HG03139 (cell line): ENCODE measurements at regions not wholly inside any gene's neighbourhood (a gene's known extent, or its start where the extent isn't known, plus 50 kb on each side); places are given as distances from the start of the nearest gene placed in this dataset.

Source experiments
- ATAC-seq: cut with Tn5 transposase; IDR thresholded peaks from one replicate; pipeline ENCODE4 v1.9.1; 2021; ENCODE audit not compliant: unreplicated experiment

DNA sequence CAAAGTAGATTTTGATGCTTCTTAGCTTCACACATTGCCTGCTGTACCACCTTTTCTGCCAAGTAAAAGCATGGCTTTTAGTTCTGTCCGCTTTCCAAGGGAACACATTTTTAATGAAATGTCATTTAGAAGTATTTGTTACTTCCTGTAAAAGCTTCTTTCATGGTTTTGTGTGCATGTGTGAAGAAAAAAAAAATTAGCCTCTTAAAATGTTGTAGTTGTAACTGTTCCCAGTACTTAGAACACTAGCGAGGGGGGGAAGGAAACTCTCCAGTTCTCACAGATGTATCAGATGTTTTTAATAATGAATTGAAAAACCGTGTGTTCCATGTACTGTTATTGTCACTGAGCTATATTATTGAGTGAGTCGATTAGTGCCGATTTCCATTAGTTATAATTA is 568.3 kb upstream of the ADGRL2 start:
- no peak for ATAC-seq

DNA sequence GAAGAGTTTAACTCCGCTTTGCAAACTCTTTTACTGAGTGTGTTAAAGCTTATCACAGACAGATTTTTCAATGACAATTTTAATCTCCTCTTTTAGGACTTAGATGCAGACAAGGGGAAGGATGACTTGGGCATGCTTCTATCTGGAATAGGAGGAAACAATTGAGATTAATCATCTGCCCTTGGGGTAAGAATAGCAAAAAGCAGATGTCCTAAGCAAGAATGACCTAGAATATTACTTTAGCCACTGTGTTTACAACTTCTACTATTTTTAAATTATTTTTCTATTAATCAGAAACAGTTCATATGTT is 569.0 kb upstream of the ADGRL2 start:
- no peak for ATAC-seq

DNA sequence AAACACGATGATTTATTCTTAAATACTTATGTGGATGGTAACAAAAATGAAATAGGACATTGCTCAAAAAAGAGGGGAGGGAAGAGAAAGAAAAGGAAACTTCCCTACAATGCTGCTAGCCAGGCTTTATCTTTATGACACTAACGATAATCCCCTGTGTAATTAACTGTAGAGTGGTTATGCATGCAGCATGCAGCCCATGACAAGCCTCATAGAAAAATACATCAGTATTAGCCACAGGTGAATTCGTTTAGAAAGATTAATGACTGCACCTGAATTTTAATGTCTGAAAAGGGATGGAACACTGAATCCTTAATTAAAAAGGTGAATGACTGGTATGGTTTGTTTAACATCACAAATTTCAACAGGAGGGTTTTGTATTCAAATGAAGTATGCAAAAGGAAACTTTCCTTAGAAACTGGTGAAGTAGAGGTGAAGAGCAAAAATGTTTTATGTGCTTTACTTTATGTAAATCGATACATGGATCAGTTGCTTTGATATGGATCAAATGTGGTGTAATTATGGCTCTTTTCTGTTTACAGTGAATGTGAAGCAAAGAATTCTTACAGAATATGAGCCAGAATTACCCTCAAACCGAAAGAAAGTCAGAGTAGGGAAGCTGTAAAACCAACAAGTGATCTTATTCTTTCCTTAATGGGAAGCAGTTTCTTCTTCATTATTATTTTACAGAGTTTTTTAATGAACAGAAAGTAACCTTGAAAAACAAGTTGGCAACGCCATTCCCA is 569.6 kb upstream of the ADGRL2 start:
- no peak for ATAC-seq

DNA sequence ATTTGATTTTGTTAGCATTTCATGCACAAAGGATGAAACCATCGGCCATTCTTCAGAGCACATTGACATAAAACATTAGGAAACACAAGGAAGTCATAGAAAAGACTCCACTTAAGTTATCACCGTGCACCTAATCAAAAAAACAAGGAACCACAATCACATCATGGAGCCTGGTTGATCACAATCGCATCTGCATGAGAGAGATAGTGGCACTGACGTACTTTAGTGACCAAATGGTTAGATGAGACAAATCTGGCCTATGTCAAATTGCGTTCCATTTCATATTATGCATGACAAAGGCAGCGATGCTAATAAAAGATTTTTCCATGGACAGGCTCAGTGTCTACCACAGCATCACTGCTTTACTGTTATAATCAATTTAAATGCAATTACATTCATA is 571.8 kb upstream of the ADGRL2 start:
- no peak for ATAC-seq

DNA sequence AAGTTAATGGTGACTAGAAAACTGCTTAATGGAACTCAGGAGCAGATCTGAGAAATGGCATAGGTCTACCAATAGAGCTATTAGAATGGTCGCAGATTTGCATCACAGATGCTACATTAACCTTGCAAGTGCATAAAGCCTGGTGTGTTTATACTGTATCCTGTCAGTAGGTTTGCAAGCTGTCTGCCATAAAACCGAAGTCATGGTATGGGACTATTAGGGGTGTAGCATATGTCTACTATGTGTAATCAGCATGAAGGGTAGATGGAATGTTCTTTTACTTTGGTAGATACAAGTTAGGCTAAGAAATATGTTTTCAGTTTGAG is 574.2 kb upstream of the ADGRL2 start:
- no peak for ATAC-seq

DNA sequence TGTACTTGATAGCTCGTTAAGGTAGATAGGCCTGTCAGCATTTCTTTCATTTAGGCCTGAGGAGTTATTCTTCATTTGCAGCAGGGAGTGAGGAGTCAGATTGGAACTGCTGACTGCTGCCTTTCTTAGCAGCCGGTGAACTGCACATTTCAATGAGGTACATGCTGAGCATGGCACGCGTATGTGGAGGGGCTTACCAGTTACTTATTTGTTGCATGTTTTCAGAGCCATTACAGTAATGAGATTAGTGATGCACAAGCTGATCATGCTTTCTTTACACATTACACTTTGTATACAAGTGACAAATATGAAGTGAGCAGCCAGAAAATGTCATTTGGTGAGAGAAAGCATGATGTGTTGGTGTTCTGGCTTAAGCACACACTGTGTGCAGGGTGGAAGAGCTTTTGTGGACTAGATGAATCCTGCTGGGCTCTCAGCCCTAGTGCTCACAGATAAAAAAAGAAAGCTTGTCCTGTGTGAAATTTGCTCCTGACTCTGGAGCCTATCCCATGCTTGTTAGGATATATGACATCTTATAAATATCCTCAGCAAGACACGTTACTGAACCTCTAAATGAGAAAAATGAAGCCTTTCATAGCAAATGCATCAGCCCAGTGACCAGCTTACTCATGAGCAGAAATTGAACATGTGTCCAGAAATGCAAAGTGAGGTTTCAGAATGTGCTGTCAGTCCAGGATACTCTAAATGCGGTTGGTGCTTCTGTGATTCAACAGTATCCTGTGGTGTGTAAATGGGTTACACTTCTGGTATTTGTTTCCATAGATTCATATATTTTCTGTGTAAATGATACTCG is 574.7 kb upstream of the ADGRL2 start:
- no peak for ATAC-seq

DNA sequence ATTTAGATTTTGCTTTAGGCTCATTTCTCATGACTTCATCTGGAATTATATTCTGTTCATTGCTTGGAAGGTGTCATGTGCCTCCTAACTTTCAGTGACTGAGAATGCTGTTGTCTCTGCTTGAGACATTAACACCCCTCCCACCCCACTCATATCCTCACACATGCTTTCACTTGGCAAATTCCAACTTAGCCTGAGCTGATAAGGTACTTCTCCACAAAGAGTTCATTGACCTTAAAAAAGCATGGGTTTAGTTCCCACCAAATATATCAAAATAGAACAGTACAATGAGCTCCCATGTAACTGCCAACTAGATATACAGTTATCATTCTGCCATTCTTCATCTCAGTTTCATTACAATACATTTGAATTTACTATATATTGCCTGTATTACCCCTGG is 576.5 kb upstream of the ADGRL2 start:
- ATAC-seq, result no peak

DNA sequence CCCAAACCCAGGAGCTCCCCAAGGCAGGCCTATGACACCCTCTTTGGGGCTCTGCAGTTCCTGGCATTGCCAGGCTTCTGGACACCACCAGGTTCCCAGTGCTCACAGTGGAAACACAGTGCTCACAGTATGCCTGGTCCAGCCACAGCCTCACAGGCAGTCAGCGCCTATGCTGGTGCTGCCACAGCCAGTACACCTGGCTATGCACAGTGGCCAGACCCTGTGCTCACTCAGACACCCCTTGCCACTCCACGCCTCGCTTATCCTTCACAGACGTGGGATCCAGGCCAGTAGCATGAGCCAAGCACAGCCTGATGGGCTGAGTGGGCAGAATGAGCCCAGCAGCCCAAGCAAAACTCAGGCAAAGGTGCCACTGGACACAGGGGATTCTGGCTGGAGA is 579.2 kb upstream of the ADGRL2 start:
- ATAC-seq, result no peak

DNA sequence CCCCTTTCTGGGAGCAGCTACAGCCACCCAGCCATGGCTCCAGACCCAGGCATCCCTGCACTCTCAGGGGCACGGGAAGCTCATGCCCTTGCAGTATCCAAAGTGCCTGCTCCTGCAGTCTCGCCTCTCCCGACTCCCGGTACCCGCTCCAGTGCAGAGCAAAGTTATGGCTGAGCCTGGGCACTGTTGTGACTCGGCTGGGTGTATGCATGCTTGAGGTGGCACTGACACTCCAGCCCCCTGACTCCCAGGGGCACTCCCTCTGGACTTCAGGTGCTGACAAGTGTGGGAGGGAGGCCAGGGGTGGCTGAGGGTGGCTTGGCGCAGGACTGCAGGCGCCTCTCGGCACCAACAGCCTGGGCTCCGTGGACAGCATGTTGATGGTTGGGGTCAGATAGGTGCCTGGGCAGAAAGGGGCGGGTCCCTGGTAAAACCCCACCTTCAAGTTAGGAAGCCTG is 580.1 kb upstream of the ADGRL2 start:
- ATAC-seq, result no peak

DNA sequence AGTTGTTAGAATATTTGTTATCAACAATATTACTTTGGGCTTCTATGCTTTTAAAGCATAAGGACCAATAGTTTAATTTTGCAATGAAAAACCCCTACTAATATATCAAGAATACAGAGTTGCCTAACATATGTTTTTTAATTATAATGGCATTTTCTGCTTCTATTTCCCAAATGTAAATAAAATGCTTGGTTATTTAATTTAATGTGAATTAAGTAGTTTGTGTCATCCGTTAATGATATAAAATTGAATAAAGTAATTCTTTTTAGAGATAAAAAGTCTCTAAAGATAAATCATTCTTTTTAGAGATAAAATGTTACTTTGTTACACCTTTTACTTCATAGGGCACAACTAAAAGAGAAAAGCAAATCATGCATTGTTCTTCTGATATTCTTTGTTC is 583.7 kb upstream of the ADGRL2 start:
- no peak for ATAC-seq

DNA sequence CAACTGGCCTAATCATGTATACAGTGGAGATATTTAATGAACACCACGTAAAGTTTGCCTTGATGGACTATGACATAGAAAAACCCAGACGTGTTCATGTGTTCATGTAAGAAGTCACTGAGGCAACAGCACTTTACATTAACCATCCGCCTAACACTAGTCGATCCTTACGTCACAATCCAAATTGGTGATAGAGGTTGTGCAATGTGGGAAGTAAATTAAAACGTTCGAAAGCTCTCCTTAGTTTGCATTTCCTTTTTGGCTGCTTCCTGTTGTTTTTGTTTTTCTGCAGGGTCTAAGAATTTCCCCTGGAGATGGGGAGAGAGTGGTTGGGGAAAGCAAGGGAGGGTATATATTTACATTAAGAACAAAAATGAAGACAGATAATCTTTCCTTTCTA is 587.5 kb upstream of the ADGRL2 start:
- ATAC-seq, result no peak

DNA sequence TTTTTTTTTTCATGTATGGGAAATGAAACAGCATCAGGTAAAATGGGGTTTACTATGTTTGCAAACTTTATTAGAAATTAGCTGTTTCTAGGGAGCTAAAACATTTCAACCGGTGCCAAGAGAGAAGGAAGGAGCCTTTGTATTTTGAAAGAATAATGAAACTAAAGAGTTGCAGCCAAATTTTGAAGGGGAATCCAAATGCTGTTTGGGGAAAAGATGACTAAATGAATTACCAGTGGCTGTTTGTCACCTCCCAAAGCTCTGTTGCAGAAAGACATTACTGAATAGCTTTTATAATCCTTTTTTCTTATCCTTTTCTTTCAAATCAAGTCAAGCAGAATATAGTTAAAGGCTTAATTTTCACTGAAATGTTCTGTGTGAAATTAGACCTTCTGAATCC is 591.3 kb upstream of the ADGRL2 start:
- no peak for ATAC-seq

DNA sequence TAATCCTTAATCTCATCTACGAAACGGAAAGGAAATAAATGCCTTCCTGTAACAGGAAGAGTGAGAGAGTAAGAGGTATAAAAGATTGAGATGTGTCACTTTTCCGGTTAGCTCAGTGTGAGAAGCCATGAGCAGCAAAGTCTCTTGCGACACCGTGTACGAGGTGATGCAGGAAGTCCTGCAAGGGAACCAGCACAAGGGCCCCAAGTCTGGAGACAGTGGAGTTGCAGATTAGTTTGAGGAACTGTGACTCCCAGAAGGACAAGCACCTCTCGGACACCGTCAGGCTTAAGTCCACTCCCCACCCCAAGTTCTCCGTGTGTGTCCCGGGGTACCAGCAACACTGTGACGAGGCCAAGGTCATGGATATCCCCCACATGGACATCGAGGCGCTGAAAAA is 592.3 kb upstream of the ADGRL2 start:
- ATAC-seq, result no peak

DNA sequence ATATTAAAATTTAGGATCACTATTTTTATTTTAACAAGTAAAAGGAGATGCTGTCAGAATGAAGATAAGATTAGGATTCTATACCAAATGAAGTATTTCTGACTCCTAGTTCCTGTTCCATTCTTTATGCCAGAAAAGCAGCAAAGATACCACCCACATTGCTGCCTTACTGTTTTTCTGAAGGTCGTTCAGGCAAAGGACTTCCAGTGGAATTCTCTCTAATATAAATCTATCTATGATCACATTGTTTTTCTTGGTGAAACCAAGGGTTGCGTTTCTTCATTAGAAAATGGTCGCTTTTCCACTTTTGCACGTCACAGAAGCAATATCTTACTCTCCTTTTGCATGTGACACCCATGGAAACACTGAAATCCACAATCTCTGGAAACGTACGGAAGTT is 594.8 kb upstream of the ADGRL2 start:
- no peak for ATAC-seq

DNA sequence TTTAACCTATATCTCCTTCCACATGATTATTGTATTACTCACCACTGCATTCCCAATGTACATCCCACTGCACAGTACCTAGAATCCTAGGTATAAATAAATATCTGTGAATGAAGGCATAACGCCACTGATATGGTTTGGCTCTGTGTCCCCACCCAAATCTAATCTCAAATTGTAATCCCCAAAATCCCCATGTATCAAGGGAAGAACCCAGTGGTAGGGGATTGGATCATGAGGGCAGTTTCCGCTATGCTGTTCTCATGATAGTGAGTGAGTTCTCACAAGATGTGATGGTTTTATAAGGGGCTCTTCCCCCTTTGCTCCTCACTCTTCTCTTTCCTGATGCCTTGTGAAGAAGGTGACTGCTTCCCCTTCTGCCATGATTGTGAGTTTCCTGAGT is 599.0 kb upstream of the ADGRL2 start:
- no peak for ATAC-seq

DNA sequence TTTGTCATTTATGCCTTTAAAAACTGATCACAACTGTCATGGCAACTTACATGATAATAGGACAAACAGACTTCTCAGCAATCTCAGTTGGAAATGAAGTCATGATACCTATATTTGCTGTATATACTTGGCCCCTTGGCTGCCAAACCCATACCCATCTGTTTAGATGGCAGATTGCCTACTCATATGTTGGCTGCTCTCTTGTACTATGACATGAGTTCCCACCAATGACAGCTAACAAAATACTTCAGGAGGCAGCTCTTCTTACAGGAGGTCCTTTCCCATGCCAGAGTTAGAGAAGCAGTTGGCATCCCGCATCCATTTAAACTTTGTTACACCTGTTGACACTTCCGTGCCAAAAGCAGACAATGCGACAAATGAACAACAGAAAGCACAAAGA is 603.1 kb upstream of the ADGRL2 start:
- no peak for ATAC-seq

DNA sequence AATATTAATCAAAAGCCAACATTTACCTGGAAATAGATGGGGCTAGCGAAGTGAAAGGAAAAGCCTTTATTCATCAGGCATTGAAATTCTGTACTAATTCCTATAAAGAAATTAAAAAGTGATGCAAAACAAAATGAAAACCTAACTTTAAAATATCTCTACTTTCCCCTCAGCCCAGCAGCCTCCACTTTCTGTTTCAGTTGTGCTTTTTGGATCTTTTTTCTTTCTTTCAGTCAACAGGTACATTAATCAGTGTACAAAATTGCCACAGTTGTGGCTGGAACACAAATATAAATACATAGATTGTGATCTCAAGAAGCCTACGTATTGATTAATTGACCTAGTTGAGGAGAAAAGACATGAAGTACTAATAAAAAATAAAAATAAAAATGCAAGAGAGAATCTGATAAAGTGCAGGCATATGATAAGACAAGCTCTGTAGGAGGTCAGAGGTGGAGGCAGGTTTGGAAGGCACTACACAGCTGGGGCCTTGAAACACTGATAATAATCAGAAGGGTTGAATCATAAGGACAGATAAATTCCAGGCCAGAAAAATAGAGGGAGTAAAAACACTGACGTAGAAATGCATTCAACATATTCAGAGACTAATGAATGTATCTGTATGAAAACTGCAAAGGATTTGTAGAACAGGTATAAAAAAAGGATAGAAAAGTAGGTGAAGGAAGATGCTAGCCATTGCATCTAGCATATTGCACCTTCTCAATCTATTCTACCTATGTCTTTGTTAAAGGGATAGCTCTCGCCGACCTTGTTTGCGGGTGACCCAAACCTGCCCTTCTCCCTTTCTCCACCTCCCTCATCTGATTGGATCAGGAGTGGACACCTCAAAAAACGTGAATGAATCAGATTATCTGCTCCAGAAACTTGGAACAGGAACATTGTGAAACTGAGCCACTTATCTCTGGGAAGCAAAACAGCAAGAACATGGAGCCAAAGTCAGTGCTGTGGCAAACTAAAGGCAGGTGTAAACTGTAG is 607.8 kb upstream of the ADGRL2 start:
- ATAC-seq, result no peak

DNA sequence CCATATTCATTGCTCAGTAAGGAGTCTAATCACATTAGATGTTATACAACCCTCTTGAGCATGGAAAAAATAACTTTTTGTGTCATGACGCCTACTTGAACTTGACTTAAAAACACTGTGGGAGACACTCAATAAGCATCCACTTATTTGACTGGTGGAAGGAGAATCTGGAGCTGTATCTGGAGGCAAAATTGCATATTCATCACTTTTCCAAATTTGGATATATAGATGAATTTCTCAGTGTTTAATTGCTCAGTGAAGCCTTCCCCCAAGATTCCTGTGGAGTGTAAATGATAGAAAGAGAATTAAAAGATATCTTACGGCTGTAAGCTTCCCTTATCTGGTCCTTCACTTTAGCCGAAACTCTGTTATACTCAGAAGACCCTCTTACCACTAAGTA is 610.7 kb upstream of the ADGRL2 start:
- ATAC-seq, result no peak

DNA sequence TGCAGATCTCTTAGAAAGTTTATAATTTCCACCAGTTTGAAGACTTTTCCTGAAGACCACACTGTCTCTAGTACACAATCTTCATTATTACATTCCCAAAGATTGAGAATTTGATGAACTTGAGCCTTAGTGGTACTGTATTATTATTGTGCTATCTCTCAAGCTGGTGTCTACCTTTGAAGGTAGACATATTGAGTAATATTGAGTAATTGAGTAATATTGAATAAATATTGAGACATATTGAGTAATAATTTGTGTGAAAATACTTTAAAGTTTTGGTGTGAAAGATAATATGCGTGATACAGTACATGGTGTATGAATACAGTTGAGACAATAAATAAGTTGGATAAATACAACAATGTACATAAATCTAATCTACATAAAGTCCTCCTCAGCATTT is 613.1 kb upstream of the ADGRL2 start:
- no peak for ATAC-seq

DNA sequence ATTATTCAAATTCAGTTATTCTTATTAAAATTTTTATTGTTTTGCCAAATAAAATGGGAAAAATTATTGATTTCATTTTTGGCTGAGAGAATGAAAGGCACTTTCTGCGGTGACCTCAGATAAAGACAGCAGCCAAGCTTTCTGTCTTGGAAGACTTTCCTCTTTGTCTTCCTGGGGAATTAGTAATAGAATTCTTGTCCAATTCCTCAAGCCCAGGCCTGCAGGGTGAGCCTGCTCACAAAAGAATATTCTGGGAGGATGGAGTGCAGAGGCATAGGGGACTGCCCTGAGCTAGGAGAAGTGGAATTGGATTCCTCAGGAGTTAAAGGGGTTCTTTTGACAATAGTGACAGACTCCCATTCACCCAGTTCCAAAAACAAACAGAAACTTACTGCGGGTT is 614.5 kb upstream of the ADGRL2 start:
- ATAC-seq, result no peak

DNA sequence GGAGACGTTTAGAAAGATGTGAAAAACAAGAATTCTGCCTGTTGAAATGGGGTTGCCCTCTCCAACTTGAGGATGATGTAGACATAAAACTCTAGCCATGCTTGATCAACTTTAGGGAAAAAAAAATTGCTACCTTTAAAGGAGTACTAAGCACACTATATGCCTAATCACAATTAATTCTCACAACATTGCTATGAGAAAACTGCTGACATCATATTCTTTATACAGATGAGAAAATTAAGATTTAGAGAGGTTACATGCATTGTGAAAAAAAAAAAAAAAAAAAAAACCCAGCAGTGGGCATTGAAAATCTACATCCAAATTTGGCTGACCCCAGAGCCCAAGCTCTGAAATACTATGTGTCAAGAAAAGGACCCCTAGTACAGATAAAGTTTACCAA is 617.2 kb upstream of the ADGRL2 start:
- no peak for ATAC-seq

DNA sequence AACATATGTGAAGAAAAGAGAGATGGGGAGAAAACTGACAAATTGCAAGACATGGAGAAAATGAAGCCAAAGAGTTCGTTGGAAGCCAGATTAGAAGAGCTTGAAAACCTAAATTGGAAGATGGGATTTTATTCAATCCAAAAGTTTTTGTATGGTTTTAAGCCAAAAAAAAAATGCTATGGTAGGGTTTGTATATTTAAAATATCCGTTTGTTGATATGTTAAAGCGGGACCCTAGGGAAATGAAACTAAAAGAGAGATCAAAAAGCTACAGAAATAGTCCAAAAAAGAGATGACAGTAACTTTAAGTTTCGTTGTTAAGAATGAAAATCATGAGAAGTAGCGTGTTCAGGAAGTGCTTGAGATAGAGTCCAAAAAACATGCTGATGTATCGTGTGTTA is 617.7 kb upstream of the ADGRL2 start:
- no peak for ATAC-seq
